ENCODE measurements at regions not wholly inside any gene's neighbourhood (a gene's known extent, or its start where the extent isn't known, plus 50 kb on each side); places are given as distances from the start of the nearest gene placed in this dataset.

GRCh38 chr4:97317671-97318070 is 825.6 kb downstream of the STPG2 start:
- TF ChIP-seq CTCF (optimal IDR thresholded peaks at IDR 0.05 in 1 of 3, IDR thresholded peaks at IDR 0.05 in 1 of 3, conservative IDR thresholded peaks at IDR 0.05 in 1 of 3; ENCODE audit: extremely low read depth in 1 of 3, insufficient read depth in 2 of 3, low read length in 3 of 3) (no peak), EZH2 (IDR thresholded peaks at IDR 0.05; ENCODE audit: low read length) (no peak)

Measured in keratinocyte (primary cell).